RWPE2 (cell line): ENCODE measurements at regions not wholly inside any gene's neighbourhood (a gene's known extent, or its start where the extent isn't known, plus 50 kb on each side); places are given as distances from the start of the nearest gene placed in this dataset.

Experiments
- ATAC-seq: fragments of 200-7000 bp; cut with Tn5 transposase; 3 replicates; pipeline ENCODE4 v1.9.1; 2021; ENCODE audit warnings: low read depth
- DNase-seq: peaks from one replicate; pipeline ENCODE4 v3.0.0-alpha.2; 2020; ENCODE audit warnings: low spot score
- H3K27ac ChIP-seq: fragments of 450-650 bp; 2 replicates; pipeline ENCODE4 v1.5.1; 2017; ENCODE audit warnings: mild to moderate bottlenecking; ENCODE audit not compliant: poor library complexity, severe bottlenecking
- H3K27me3 ChIP-seq: fragments of 250-450 bp; sonication (Bioruptor Pico); 2 replicates; pipeline ENCODE4 v1.5.1; 2021; ENCODE audit warnings: mild to moderate bottlenecking, moderate library complexity; ENCODE audit not compliant: insufficient read depth, poor library complexity, severe bottlenecking
- H3K36me3 ChIP-seq: fragments of 250-450 bp; sonication (Bioruptor Pico); 2 replicates; pipeline ENCODE4 v1.5.1; 2020; ENCODE audit warnings: low read depth, mild to moderate bottlenecking, moderate library complexity
- H3K4me1 ChIP-seq: fragments of 250-450 bp; sonication (Bioruptor Pico); 2 replicates; pipeline ENCODE4 v1.5.1; 2021; ENCODE audit warnings: mild to moderate bottlenecking, moderate library complexity; ENCODE audit not compliant: insufficient read depth, poor library complexity, severe bottlenecking
- H3K4me3 ChIP-seq: fragments of 250-450 bp; sonication (Bioruptor Pico); 2 replicates; pipeline ENCODE4 v1.5.1; 2021; ENCODE audit warnings: mild to moderate bottlenecking, moderate library complexity; ENCODE audit not compliant: severe bottlenecking
- H3K9me3 ChIP-seq: fragments of 250-450 bp; sonication (Bioruptor Pico); 2 replicates; pipeline ENCODE4 v1.5.1; 2021; ENCODE audit warnings: mild to moderate bottlenecking, moderate library complexity; ENCODE audit not compliant: severe bottlenecking
- CTCF ChIP-seq: fragments of 450-650 bp; IDR thresholded peaks from one replicate; pipeline ENCODE4 v1.5.1; 2017; ENCODE audit warnings: mild to moderate bottlenecking, moderate library complexity; ENCODE audit not compliant: poor library complexity, severe bottlenecking

GRCh38 chr15:69731581-69731980 is 279.0 kb downstream of the RPLP1 start:
- Histone ChIP-seq H3K4me1 (no peaks in the 10 kb centered on the region), H3K36me3 (no peaks in the 10 kb centered on the region), H3K9me3 (no peaks in the 10 kb centered on the region), H3K4me3 (no peak overlapping the region), H3K27me3 (peaks cover 13% of the 10 kb centered on the region), H3K27ac (no peak overlapping the region)
- DNase-seq = no peak
- ATAC-seq = no peak
- no peak for TF ChIP-seq CTCF

- H3K27ac ChIP-seq = no peak overlapping the region
- H3K4me1 ChIP-seq = no peaks in the 10 kb centered on the region
- no peak overlapping the region for H3K4me3 ChIP-seq
- H3K9me3 ChIP-seq = no peaks in the 10 kb centered on the region
- no peak for ATAC-seq
- TF ChIP-seq CTCF = no peak
- DNase-seq = no peak
- H3K36me3 ChIP-seq = no peaks in the 10 kb centered on the region
- H3K27me3 ChIP-seq = peaks cover 19% of the 10 kb centered on the region
Measured at GRCh38 chr15:69732133-69732532, 279.5 kb downstream of the RPLP1 start.

GRCh38 chr15:69734699-69735098 is 282.1 kb downstream of the RPLP1 start:
- H3K27me3 ChIP-seq = peaks cover 19% of the 10 kb centered on the region
- H3K4me3 ChIP-seq = no peak overlapping the region
- DNase-seq (no peak), ATAC-seq (no peak)
- H3K9me3 ChIP-seq = no peaks in the 10 kb centered on the region
- no peak for TF ChIP-seq CTCF
- no peaks in the 10 kb centered on the region for H3K4me1 ChIP-seq
- no peak overlapping the region for H3K27ac ChIP-seq
- H3K36me3 ChIP-seq = no peaks in the 10 kb centered on the region

- H3K9me3 ChIP-seq = no peaks in the 10 kb centered on the region
- no peaks in the 10 kb centered on the region for H3K4me1 ChIP-seq
- ATAC-seq (no peak), DNase-seq (no peak)
- no peak overlapping the region for H3K27ac ChIP-seq
- H3K36me3 ChIP-seq = no peaks in the 10 kb centered on the region
- H3K27me3 ChIP-seq = peaks cover 19% of the 10 kb centered on the region
- no peak for TF ChIP-seq CTCF
- H3K4me3 ChIP-seq = no peak overlapping the region
Measured at GRCh38 chr15:69735121-69735520, 282.5 kb downstream of the RPLP1 start.

GRCh38 chr15:69736161-69736560 is 283.5 kb downstream of the RPLP1 start:
- Histone ChIP-seq H3K36me3 (no peaks in the 10 kb centered on the region), H3K27me3 (peaks cover 19% of the 10 kb centered on the region), H3K4me3 (no peak overlapping the region), H3K27ac (no peak overlapping the region), H3K9me3 (no peaks in the 10 kb centered on the region), H3K4me1 (no peaks in the 10 kb centered on the region)
- no peak for TF ChIP-seq CTCF
- ATAC-seq (no peak), DNase-seq (no peak)
